C4-2B (cell line): ENCODE measurements at regions not wholly inside any gene's neighbourhood (a gene's known extent, or its start where the extent isn't known, plus 50 kb on each side); places are given as distances from the start of the nearest gene placed in this dataset.

ENCODE experiments used
- CTCF ChIP-seq: fragments of 450-650 bp; conservative IDR thresholded peaks from 2 replicates; pipeline ENCODE4 v1.5.1; 2017; ENCODE audit warnings: mild to moderate bottlenecking
- ZFX ChIP-seq: fragments of 450-650 bp; IDR thresholded peaks from 2 replicates; pipeline ENCODE4 v1.6.1; 2017

GRCh38 chr1:81597720-81598426 is 202.9 kb upstream of the ADGRL2 start:
- TF ChIP-seq CTCF (no peak), ZFX (no peak)
